ENCODE measurements at regions not wholly inside any gene's neighbourhood (a gene's known extent, or its start where the extent isn't known, plus 50 kb on each side); places are given as distances from the start of the nearest gene placed in this dataset.

- no peak for TF ChIP-seq CHD7 (IDR thresholded peaks at IDR 0.05; ENCODE audit: low read depth, low read length)
- TF ChIP-seq CCAR2 (IDR thresholded peaks at IDR 0.05; ENCODE audit: low read depth, low read length), result no peak
- no peak for TF ChIP-seq ZNF277 (CRISPR knock-in tag; IDR thresholded peaks at IDR 0.05; ENCODE audit: borderline replicate concordance)
Measured at GRCh38 chr3:83948771-83949170, 1010.0 kb upstream of the CADM2 start (continued).

Data from K562 (cell line).